Neural cell (in vitro differentiated cells): ENCODE measurements at regions not wholly inside any gene's neighbourhood (a gene's known extent, or its start where the extent isn't known, plus 50 kb on each side); places are given as distances from the start of the nearest gene placed in this dataset.

Experiments
- H2AFZ ChIP-seq: fragments of 200-600, 300-800 bp; sonication (generic), shearing (Covaris generic); 2 replicates; pipeline ENCODE4 v1.6.0; 2014; ENCODE audit warnings: low read depth, mild to moderate bottlenecking, antibody characterized with exemption, low read length, moderate library complexity
- H3F3A ChIP-seq: fragments of 200-600 bp; shearing (Covaris generic); 2 replicates; pipeline ENCODE4 v1.6.1; 2016; ENCODE audit warnings: mild to moderate bottlenecking, moderate library complexity, mixed read lengths, antibody characterized with exemption, low read length; ENCODE audit not compliant: insufficient read depth, poor library complexity, severe bottlenecking
- H3K27ac ChIP-seq: fragments of 200-600, 300-800 bp; sonication (generic), shearing (Covaris generic); 2 replicates; pipeline ENCODE4 v1.5.1; 2014; ENCODE audit warnings: mild to moderate bottlenecking, low read length, moderate library complexity
- H3K27me3 ChIP-seq: fragments of 300-800, 200-600 bp; sonication (generic), shearing (Covaris generic); 2 replicates; pipeline ENCODE4 v1.6.0; 2014; ENCODE audit warnings: mild to moderate bottlenecking, low read depth, low read length, moderate library complexity; ENCODE audit not compliant: insufficient read depth
- H3K36me3 ChIP-seq: fragments of 300-800, 200-600 bp; sonication (generic), shearing (Covaris generic); 2 replicates; pipeline ENCODE4 v1.5.1; 2014; ENCODE audit warnings: mild to moderate bottlenecking, antibody characterized with exemption, low read length, moderate library complexity; ENCODE audit not compliant: insufficient read depth
- H3K4me2 ChIP-seq: fragments of 300-800, 200-600 bp; sonication (generic), shearing (Covaris generic); 2 replicates; pipeline ENCODE4 v1.6.0; 2014; ENCODE audit warnings: mild to moderate bottlenecking, low read length
- H3K4me3 ChIP-seq: fragments of 300-800, 200-600 bp; sonication (generic), shearing (Covaris generic); 2 replicates; pipeline ENCODE4 v1.5.1; 2014; ENCODE audit warnings: mild to moderate bottlenecking, low read length, moderate library complexity
- H3K79me2 ChIP-seq: fragments of 200-600 bp; shearing (Covaris generic); replicated peaks from 2 replicates; pipeline ENCODE4 v1.6.0; 2014; ENCODE audit warnings: mild to moderate bottlenecking, low read length, moderate library complexity; ENCODE audit not compliant: insufficient read depth
- H3K9ac ChIP-seq: fragments of 300-800, 200-600 bp; sonication (generic), shearing (Covaris generic); 2 replicates; pipeline ENCODE4 v1.6.1; 2016; ENCODE audit warnings: mild to moderate bottlenecking, low read length, mixed read lengths
- H3K9me2 ChIP-seq: fragments of 200-600 bp; shearing (Covaris generic); 2 replicates; pipeline ENCODE4 v1.6.1; 2016; ENCODE audit warnings: mild to moderate bottlenecking, low read length, mixed read lengths; ENCODE audit not compliant: insufficient read depth
- H3K9me3 ChIP-seq: fragments of 200-600, 300-800 bp; sonication (generic), shearing (Covaris generic); 2 replicates; pipeline ENCODE4 v1.6.1; 2016; ENCODE audit warnings: mild to moderate bottlenecking, mixed run types, low read length, moderate library complexity, mixed read lengths
- H4K20me1 ChIP-seq: fragments of 200-600 bp; shearing (Covaris generic); 2 replicates; pipeline ENCODE4 v1.6.1; 2016; ENCODE audit warnings: mild to moderate bottlenecking, mixed run types; ENCODE audit not compliant: insufficient read depth
- EP300 ChIP-seq: fragments of 450-650 bp; conservative IDR thresholded peaks from 2 replicates; pipeline ENCODE4 v1.6.1; 2014; ENCODE audit warnings: antibody characterized with exemption, mild to moderate bottlenecking, moderate library complexity; ENCODE audit not compliant: poor library complexity, severe bottlenecking
- EZH2 ChIP-seq: fragments of 200-600, 300-800 bp; shearing (Covaris generic), sonication (generic); IDR thresholded peaks from 2 replicates; pipeline ENCODE4 v1.6.1; 2014; ENCODE audit warnings: antibody characterized with exemption, low read length, borderline replicate concordance, mild to moderate bottlenecking; ENCODE audit not compliant: insufficient read depth, poor library complexity, severe bottlenecking
- MXI1 ChIP-seq: fragments of 450-650 bp; conservative IDR thresholded peaks from 2 replicates; pipeline ENCODE4 v1.6.1; 2014; ENCODE audit warnings: antibody characterized with exemption, mild to moderate bottlenecking; ENCODE audit not compliant: poor library complexity, severe bottlenecking
- POLR2AphosphoS5 ChIP-seq: IDR thresholded peaks from 2 replicates; pipeline ENCODE4 v1.6.1; 2012
- RAD21 ChIP-seq: fragments of 450-650 bp; conservative IDR thresholded peaks from 2 replicates; pipeline ENCODE4 v1.6.1; 2014; ENCODE audit warnings: antibody characterized with exemption, mild to moderate bottlenecking, moderate library complexity
- SMC3 ChIP-seq: fragments of 450-650 bp; conservative IDR thresholded peaks from 2 replicates; pipeline ENCODE4 v1.6.1; 2014; ENCODE audit warnings: antibody characterized with exemption, mild to moderate bottlenecking, moderate library complexity; ENCODE audit not compliant: poor library complexity
- TAF1 ChIP-seq: IDR thresholded peaks from 2 replicates; pipeline ENCODE4 v1.6.1; 2012; ENCODE audit warnings: low read depth
- TF ChIP-seq, protein P1 (sequence below): fragments of 450-650 bp; IDR thresholded peaks from 2 replicates; pipeline ENCODE4 v1.5.1; 2014; ENCODE audit warnings: antibody characterized with exemption, mild to moderate bottlenecking, moderate library complexity; ENCODE audit not compliant: poor library complexity, severe bottlenecking
- TF ChIP-seq, protein P2 (sequence below): IDR thresholded peaks from 2 replicates; pipeline ENCODE4 v1.6.1; 2012; ENCODE audit warnings: borderline replicate concordance

DNA sequence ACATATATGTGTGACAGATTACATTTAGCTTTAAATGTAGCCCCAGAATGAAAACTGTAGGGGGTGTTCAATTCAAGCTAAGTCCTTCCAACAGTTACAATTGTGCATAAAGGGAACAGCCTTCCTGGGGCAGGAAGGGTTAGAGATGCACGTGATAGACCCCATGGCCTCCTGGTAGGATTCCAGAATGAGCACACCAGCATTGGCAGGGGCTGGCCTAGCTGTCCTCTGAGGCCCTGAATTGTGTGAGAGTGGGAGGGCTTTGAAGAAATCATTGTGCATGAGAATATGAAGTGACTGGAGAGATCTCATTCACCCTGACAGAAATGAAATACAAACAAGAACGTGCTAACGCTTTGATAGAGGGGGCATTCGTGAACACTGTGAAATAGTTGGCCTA lies 663.8 kb upstream of the KLF4 start:
- no peaks in the 10 kb centered on the region for H4K20me1 ChIP-seq
- no peak overlapping the region for H3K9ac ChIP-seq
- no peak overlapping the region for H3K27ac ChIP-seq
- no peaks in the 10 kb centered on the region for H3K27me3 ChIP-seq
- no peaks in the 10 kb centered on the region for H3K36me3 ChIP-seq
- no peaks in the 10 kb centered on the region for H3K9me2 ChIP-seq
- no peak overlapping the region for H3K4me2 ChIP-seq
- no peaks in the 10 kb centered on the region for H3F3A ChIP-seq
- TF ChIP-seq EP300 = no peak
- no peak for TF ChIP-seq SMC3
- TF ChIP-seq, protein P1, sequence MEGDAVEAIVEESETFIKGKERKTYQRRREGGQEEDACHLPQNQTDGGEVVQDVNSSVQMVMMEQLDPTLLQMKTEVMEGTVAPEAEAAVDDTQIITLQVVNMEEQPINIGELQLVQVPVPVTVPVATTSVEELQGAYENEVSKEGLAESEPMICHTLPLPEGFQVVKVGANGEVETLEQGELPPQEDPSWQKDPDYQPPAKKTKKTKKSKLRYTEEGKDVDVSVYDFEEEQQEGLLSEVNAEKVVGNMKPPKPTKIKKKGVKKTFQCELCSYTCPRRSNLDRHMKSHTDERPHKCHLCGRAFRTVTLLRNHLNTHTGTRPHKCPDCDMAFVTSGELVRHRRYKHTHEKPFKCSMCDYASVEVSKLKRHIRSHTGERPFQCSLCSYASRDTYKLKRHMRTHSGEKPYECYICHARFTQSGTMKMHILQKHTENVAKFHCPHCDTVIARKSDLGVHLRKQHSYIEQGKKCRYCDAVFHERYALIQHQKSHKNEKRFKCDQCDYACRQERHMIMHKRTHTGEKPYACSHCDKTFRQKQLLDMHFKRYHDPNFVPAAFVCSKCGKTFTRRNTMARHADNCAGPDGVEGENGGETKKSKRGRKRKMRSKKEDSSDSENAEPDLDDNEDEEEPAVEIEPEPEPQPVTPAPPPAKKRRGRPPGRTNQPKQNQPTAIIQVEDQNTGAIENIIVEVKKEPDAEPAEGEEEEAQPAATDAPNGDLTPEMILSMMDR = no peak
- no peak for TF ChIP-seq EZH2
- H3K4me3 ChIP-seq = no peak overlapping the region
- H3K79me2 ChIP-seq = no peaks in the 10 kb centered on the region
- no peak overlapping the region for H2AFZ ChIP-seq
- H3K9me3 ChIP-seq = no peaks in the 10 kb centered on the region

- H2AFZ ChIP-seq = no peak overlapping the region
- no peaks in the 10 kb centered on the region for H3F3A ChIP-seq
- no peak overlapping the region for H3K4me3 ChIP-seq
- H3K4me2 ChIP-seq = no peak overlapping the region
- no peaks in the 10 kb centered on the region for H4K20me1 ChIP-seq
- TF ChIP-seq, protein P1 = no peak
- TF ChIP-seq TAF1 (no peak), RAD21 (no peak), EZH2 (no peak), MXI1 (no peak)
- no peaks in the 10 kb centered on the region for H3K36me3 ChIP-seq
- no peaks in the 10 kb centered on the region for H3K9me3 ChIP-seq
- H3K27me3 ChIP-seq = no peaks in the 10 kb centered on the region
- no peak overlapping the region for H3K27ac ChIP-seq
- no peaks in the 10 kb centered on the region for H3K9me2 ChIP-seq
- H3K79me2 ChIP-seq = no peaks in the 10 kb centered on the region
- no peak overlapping the region for H3K9ac ChIP-seq
Measured at GRCh38 chr9:108150736-108151586, 661.4 kb upstream of the KLF4 start.

DNA sequence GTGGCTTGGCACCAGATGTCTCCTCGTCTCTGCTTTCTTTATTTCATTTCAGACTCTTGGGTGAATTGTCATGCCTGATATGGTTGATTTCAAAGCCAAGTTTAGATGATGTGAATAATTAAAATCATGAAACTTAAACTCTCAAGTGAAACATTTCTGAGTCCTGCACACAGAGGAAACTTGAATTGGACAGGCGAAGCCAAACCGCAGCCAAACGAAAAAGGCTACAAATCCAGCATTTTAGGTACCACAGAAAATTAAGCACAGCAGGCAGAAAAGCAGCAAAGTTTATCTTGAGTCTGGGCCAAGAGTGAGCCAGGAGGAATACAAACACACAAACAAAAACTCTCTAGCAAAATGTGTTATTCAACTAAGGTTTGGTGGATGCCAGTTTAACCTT lies 659.8 kb upstream of the KLF4 start:
- no peak for TF ChIP-seq POLR2AphosphoS5
- TF ChIP-seq TAF1 = no peak
- no peak for TF ChIP-seq SMC3
- TF ChIP-seq EP300 = no peak
- no peak for TF ChIP-seq RAD21
- TF ChIP-seq, protein P1 = no peak
- TF ChIP-seq EZH2 = no peak
- TF ChIP-seq, protein P2, sequence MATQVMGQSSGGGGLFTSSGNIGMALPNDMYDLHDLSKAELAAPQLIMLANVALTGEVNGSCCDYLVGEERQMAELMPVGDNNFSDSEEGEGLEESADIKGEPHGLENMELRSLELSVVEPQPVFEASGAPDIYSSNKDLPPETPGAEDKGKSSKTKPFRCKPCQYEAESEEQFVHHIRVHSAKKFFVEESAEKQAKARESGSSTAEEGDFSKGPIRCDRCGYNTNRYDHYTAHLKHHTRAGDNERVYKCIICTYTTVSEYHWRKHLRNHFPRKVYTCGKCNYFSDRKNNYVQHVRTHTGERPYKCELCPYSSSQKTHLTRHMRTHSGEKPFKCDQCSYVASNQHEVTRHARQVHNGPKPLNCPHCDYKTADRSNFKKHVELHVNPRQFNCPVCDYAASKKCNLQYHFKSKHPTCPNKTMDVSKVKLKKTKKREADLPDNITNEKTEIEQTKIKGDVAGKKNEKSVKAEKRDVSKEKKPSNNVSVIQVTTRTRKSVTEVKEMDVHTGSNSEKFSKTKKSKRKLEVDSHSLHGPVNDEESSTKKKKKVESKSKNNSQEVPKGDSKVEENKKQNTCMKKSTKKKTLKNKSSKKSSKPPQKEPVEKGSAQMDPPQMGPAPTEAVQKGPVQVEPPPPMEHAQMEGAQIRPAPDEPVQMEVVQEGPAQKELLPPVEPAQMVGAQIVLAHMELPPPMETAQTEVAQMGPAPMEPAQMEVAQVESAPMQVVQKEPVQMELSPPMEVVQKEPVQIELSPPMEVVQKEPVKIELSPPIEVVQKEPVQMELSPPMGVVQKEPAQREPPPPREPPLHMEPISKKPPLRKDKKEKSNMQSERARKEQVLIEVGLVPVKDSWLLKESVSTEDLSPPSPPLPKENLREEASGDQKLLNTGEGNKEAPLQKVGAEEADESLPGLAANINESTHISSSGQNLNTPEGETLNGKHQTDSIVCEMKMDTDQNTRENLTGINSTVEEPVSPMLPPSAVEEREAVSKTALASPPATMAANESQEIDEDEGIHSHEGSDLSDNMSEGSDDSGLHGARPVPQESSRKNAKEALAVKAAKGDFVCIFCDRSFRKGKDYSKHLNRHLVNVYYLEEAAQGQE = no peak
- no peak for TF ChIP-seq MXI1
- Histone ChIP-seq H3K27ac (no peak overlapping the region), H2AFZ (no peak overlapping the region), H3K4me2 (no peak overlapping the region), H3K9ac (no peak overlapping the region), H4K20me1 (no peaks in the 10 kb centered on the region), H3K36me3 (no peaks in the 10 kb centered on the region), H3K79me2 (no peaks in the 10 kb centered on the region), H3K27me3 (no peaks in the 10 kb centered on the region), H3F3A (no peaks in the 10 kb centered on the region), H3K9me2 (no peaks in the 10 kb centered on the region), H3K9me3 (peaks cover 4% of the 10 kb centered on the region), H3K4me3 (no peak overlapping the region)
